NCI-H1436 (cell line): ENCODE measurements at regions not wholly inside any gene's neighbourhood (a gene's known extent, or its start where the extent isn't known, plus 50 kb on each side); places are given as distances from the start of the nearest gene placed in this dataset.
"Not testable (repeated sequence)": the region's sequence is repeated elsewhere in the genome, so short reads cannot be mapped to it uniquely, and the experiment has no call there.

Source experiments
- DNase-seq: peaks from one replicate; lab custom pipeline; 2025; lab: John Stamatoyannopoulos, UW

GRCh38 chr13:58495668-58496067, 864.1 kb downstream of the PCDH17 start:
- no peak for DNase-seq

- DNase-seq: no peak
Measured at GRCh38 chr13:58500938-58501337, 869.4 kb downstream of the PCDH17 start.

GRCh38 chr13:58504202-58504700, 872.7 kb downstream of the PCDH17 start:
- DNase-seq: not testable (repeated sequence)

- DNase-seq: not testable (repeated sequence)
Measured at GRCh38 chr13:58505262-58505920, 873.8 kb downstream of the PCDH17 start.

- DNase-seq: no peak
Measured at GRCh38 chr13:58528351-58528750, 896.8 kb downstream of the PCDH17 start.

- no peak for DNase-seq
Measured at GRCh38 chr13:58531614-58532013, 900.1 kb downstream of the PCDH17 start.

- no peak for DNase-seq
Measured at GRCh38 chr13:58542530-58542929, 911.0 kb downstream of the PCDH17 start.

- DNase-seq: no peak
Measured at GRCh38 chr13:58547419-58547818, 915.9 kb downstream of the PCDH17 start.

- DNase-seq: no peak
Measured at GRCh38 chr13:58566176-58566575, 934.6 kb downstream of the PCDH17 start.

- DNase-seq: no peak
Measured at GRCh38 chr13:58573743-58574142, 942.2 kb downstream of the PCDH17 start.

- DNase-seq: no peak
Measured at GRCh38 chr13:58574791-58575190, 943.2 kb downstream of the PCDH17 start.

GRCh38 chr13:58579468-58579867, 947.9 kb downstream of the PCDH17 start:
- no peak for DNase-seq

GRCh38 chr13:58583966-58584365, 952.4 kb downstream of the PCDH17 start:
- DNase-seq: no peak

GRCh38 chr13:58584610-58585009, 953.1 kb downstream of the PCDH17 start:
- no peak for DNase-seq

GRCh38 chr13:58587183-58587582, 955.6 kb downstream of the PCDH17 start:
- DNase-seq: no peak

GRCh38 chr13:58592052-58592451, 960.5 kb downstream of the PCDH17 start:
- DNase-seq: no peak

GRCh38 chr13:58592786-58593185, 961.2 kb downstream of the PCDH17 start:
- DNase-seq: no peak

GRCh38 chr13:58594747-58595600, 963.4 kb downstream of the PCDH17 start:
- no peak for DNase-seq

GRCh38 chr13:58597552-58597951, 966.0 kb downstream of the PCDH17 start:
- DNase-seq: no peak

- no peak for DNase-seq
Measured at GRCh38 chr13:58598241-58598640, 966.7 kb downstream of the PCDH17 start.

- DNase-seq: no peak
Measured at GRCh38 chr13:58611117-58611516, 979.6 kb downstream of the PCDH17 start.

- DNase-seq: no peak
Measured at GRCh38 chr13:58617880-58618665, 986.5 kb downstream of the PCDH17 start.
